ENCODE measurements at regions not wholly inside any gene's neighbourhood (a gene's known extent, or its start where the extent isn't known, plus 50 kb on each side); places are given as distances from the start of the nearest gene placed in this dataset.
"Not testable (repeated sequence)": the region's sequence is repeated elsewhere in the genome, so short reads cannot be mapped to it uniquely, and the experiment has no call there.

- not testable (repeated sequence) for TF ChIP-seq CTCF, POLR2A (IDR thresholded peaks at IDR 0.05)
Measured at GRCh38 chr9:41040705-41041342, 87.7 kb downstream of the FOXD4L6 start.

All from sigmoid colon (tissue), 3 donors.